DMS 273 (cell line): ENCODE measurements at regions not wholly inside any gene's neighbourhood (a gene's known extent, or its start where the extent isn't known, plus 50 kb on each side); places are given as distances from the start of the nearest gene placed in this dataset.
"Not testable (repeated sequence)": the region's sequence is repeated elsewhere in the genome, so short reads cannot be mapped to it uniquely, and the experiment has no call there.

Experiments used
- DNase-seq: peaks from one replicate; lab custom pipeline; 2025; ENCODE audit not compliant: unreplicated experiment; lab: John Stamatoyannopoulos, UW

DNA sequence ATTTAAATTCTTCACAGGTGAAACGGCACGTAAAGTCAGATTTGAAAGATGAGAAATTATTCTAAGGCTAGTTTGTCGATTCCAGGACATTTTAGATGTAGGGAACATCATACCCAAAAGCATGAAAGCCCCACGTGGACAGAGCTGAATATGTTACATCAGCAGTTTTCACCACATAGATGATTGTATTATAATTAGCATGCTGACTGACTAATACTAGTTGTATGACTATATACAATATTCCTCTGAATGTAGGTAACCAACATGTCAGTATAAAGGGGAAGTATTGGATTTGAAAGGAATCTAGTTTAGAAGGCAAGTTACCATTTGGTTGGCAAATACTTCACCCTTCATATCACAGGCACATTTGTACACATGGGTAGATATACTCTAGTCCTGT, 304.6 kb downstream of the UBE2NL start:
- DNase-seq = not testable (repeated sequence)

GRCh38 chrX:144197057-144197456, 313.2 kb downstream of the UBE2NL start:
- DNase-seq = not testable (repeated sequence)

DNA sequence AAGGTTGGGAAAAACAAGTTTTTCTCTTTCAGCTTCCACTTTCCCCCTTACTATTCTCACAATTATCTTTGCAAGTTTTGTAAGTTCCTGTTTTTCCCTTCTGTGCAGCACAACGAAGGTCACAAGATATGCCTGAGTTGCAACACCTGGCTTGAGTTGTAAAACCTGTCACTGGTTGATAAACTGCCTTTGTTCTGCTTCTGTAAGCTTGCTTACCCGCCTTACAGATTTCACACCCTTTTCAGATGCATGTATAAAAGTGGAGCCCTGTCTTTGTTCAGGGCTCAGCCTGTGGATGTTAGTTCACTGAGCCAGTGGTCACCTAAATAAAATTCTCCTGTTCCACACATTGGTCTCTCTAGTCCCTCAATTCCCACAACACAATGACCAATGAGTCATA, 318.9 kb downstream of the UBE2NL start:
- DNase-seq = not testable (repeated sequence)

GRCh38 chrX:144208360-144209024, 324.6 kb downstream of the UBE2NL start:
- DNase-seq = not testable (repeated sequence)

DNA sequence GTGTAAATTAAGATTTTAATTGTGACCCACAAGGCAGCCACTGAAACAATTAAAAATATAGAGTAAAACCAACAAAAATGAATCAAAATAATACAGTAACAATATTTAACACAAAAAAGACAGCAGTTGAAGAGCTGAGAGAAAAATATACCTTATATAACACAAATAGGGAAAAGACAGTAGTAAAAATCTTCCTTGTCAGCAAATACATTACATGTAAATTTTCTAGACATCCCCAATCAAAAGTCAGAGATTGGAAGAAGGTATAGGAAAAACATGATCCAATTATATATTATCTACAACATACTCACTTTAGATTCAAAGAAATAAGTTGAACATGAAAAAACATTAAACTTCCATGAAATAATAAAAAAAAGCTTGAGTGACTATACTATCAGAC, 330.8 kb downstream of the UBE2NL start:
- DNase-seq = no peak

DNA sequence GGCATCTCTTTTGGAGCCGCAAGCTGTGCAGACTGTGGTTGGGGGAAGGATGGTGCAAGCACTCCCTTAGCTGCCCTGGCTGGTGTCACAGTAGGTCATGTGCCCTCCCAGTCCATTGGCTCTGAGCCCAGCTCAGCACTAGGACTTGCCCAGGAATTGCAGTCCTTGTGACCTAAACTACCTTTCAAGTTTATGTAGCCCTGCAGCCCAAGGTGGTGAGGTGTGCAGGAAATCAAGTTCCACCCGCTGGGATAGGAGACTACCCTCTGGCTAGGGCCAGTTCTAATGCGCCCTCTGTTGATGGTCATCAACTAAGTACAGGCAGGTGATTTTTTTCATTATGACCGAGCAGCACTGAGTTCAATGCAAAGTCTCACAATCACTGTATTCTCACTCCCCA, 335.2 kb downstream of the UBE2NL start:
- peak; percentile 6 for DNase-seq

GRCh38 chrX:144231116-144231785, 347.4 kb downstream of the UBE2NL start:
- DNase-seq = not testable (repeated sequence)

GRCh38 chrX:144253356-144253755, 369.5 kb downstream of the UBE2NL start:
- DNase-seq = no peak

- DNase-seq = no peak
These were observed 375.2 kb downstream of the UBE2NL start for GRCh38 chrX:144259054-144259453.

DNA sequence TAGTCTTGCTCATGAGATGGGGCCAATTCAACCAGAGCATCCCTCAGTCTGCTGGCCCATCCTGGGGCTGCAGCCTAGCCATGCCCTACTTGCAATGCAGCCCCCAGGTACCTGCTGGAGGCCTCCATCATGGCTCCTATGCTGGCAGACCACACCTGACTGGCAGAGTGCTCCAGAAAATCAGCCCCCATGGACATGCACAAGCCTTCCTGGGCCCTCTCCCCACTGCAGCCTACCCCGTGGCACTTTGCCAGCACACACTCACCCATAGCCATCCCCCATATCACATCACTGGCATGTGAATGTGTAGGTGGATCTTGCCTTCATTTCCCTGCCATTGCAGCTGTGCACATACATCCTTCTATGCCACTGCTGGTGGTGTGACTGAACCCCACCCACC, 381.8 kb downstream of the UBE2NL start:
- DNase-seq = no peak

- DNase-seq = peak; percentile 11
These were observed 391.5 kb downstream of the UBE2NL start for GRCh38 chrX:144275367-144275766.

- no peak for DNase-seq
These were observed 392.0 kb downstream of the UBE2NL start for GRCh38 chrX:144275843-144276242.

GRCh38 chrX:144293229-144293628, 409.4 kb downstream of the UBE2NL start:
- no peak for DNase-seq

- no peak for DNase-seq
These were observed 412.1 kb downstream of the UBE2NL start for GRCh38 chrX:144295921-144296320.

GRCh38 chrX:144297221-144297620, 413.4 kb downstream of the UBE2NL start:
- DNase-seq = no peak

DNA sequence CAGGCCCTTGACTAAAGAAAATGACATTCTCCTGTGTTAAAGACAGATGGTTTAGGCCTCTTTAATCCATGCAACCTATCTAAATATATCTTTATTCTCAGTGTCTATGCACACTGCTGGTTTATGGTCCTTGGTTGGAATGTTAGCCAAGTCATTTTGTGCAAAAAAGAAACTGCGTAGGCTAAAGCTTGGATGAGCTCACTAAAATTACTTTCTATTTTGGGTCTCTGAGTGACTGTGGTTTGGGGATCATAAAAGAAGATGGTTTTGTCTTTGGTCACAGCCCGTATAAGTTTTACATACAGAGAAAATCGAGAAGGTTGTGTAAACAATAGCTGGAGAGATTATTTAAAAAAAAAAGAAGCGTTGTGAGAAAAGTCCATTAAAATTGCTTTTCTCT, 443.6 kb downstream of the UBE2NL start:
- no peak for DNase-seq

DNA sequence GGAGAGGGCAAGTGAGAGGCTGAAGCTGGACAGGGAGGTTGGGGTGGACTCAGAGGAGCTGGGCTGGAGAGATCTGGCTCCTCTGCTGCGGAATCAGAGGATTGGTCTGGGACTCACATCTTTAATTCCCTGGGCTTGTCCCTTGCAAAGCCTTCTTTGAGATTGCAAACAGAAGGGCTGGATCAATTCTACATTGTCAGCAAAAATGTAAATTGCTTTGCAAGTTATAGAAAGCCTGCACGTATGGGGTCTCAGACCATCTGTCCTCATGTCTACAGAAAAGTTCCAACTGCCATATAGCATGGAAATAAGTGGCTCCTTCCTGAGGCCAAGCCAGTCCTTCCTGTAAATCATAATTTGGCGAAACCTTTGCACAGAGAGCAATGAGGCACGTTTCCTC, 449.6 kb downstream of the UBE2NL start:
- DNase-seq = no peak

DNA sequence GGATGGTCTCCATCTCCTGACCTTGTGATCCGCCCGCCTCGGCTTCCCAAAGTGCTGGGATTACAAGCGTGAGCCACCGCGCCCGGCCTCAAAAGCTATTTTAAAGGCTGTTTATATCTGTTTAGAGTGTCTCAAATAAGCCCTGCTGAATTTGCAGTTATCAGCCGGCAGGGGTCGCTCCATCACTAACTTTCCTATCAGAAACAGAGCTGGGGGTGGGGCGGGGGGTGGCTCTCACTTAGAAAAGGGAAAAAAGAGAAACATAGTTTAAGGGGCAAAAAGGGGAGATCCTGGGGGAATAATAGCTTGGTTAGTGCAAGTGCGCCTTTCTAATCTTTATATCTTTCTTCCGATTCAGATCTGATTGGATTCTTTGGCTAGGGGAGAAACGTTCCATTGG, 450.7 kb downstream of the UBE2NL start:
- DNase-seq = peak; percentile 62

- peak; percentile 20 for DNase-seq
These were observed 451.5 kb downstream of the UBE2NL start for GRCh38 chrX:144335402-144335801.

- no peak for DNase-seq
These were observed 495.3 kb downstream of the UBE2NL start for GRCh38 chrX:144379156-144379555.

- DNase-seq = no peak
These were observed 504.9 kb downstream of the UBE2NL start for GRCh38 chrX:144388738-144389137.
